ENCODE measurements at regions not wholly inside any gene's neighbourhood (a gene's known extent, or its start where the extent isn't known, plus 50 kb on each side); places are given as distances from the start of the nearest gene placed in this dataset.

DNA sequence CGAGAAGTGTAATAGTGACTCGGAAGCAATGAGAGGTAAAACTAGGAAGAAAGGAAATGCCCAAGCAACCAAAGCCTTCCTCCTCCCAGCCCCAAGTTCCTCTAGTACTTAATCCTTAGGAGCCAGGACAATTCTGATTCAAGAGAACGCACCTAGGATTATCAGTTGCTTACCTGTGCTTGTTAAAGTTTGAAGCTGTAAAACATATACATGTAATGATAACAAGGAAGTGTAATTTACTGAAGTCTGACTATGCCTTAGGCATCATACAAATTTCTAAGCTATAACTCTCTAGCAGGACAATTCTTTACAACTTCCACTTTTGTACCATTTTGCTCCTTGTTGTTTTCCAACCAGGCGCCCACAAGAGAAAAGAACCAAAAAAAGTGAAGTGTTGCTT is 92.8 kb upstream of the OSBPL8 start:
- TF ChIP-seq, protein P1, sequence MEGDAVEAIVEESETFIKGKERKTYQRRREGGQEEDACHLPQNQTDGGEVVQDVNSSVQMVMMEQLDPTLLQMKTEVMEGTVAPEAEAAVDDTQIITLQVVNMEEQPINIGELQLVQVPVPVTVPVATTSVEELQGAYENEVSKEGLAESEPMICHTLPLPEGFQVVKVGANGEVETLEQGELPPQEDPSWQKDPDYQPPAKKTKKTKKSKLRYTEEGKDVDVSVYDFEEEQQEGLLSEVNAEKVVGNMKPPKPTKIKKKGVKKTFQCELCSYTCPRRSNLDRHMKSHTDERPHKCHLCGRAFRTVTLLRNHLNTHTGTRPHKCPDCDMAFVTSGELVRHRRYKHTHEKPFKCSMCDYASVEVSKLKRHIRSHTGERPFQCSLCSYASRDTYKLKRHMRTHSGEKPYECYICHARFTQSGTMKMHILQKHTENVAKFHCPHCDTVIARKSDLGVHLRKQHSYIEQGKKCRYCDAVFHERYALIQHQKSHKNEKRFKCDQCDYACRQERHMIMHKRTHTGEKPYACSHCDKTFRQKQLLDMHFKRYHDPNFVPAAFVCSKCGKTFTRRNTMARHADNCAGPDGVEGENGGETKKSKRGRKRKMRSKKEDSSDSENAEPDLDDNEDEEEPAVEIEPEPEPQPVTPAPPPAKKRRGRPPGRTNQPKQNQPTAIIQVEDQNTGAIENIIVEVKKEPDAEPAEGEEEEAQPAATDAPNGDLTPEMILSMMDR (IDR thresholded peaks at IDR 0.05; ENCODE audit: low read depth, low read length), result no peak
- TF ChIP-seq, protein P2, sequence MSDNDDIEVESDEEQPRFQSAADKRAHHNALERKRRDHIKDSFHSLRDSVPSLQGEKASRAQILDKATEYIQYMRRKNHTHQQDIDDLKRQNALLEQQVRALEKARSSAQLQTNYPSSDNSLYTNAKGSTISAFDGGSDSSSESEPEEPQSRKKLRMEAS (IDR thresholded peaks at IDR 0.05; ENCODE audit: low read depth, low read length), result no peak
- no peak for TF ChIP-seq POLR2A (IDR thresholded peaks at IDR 0.05; ENCODE audit: extremely low read depth, insufficient read length)
